Right renal pelvis (tissue), 4 donors: ENCODE measurements at regions not wholly inside any gene's neighbourhood (a gene's known extent, or its start where the extent isn't known, plus 50 kb on each side); places are given as distances from the start of the nearest gene placed in this dataset.

ENCODE experiments used
- DNase-seq, 4 donors: peaks; one replicate each; pipeline ENCODE4 v3.0.0-alpha.2; 2013; ENCODE audit warnings: low read depth in 4 of 4, low spot score in 3 of 4, missing footprints in 1 of 4

DNA sequence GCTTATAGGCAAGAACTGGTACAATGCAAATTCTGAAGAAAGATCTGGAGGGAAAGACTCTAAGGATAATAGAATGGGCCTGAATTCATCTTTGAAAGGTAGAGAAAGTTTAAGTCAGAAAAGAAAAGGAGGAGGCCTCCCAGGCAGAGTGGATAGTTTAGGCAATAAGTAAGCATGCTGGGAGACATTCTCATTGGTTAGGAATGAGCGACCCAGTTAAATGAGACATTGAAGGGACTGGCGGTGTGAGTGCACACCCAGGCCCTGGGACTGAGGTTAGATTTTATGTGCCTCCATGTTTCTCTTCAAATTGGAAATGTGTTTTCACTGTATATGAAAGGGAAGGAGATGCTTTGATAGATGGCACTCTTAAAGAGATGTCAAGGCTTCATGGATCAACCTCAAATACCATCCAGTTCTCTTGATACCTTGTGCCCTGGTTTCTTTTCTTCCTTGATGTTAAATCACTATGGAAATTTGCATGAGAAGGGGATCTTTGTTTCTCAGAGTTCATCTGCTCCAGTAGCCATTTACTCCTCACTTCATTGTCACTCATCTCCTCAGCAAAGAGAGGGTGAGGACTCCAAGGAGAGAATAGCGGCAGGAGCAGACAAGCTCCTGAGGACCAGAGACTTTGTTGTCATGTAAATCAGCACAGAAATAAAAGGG lies 584.2 kb upstream of the INTU start:
- no peak for DNase-seq

DNA sequence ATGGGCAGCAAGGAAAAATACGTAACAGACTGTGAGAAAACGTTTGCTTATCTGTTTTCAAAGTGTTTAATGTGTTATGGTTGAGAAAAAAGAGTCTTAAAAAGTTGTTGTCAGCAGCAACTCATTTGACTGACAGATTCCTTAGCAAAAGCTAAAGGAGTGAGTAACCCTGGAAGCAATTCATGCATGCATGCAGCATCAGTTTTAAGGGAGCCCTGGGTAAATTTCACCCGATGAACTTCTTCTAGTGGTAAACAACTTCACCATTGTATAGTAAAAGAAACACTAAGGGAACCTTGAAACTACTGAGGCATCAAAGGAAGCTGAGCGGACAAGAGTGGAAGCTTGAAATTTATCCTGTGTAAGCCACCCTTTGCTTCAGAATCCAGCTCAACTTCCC lies 583.2 kb upstream of the INTU start:
- DNase-seq: no peak

DNA sequence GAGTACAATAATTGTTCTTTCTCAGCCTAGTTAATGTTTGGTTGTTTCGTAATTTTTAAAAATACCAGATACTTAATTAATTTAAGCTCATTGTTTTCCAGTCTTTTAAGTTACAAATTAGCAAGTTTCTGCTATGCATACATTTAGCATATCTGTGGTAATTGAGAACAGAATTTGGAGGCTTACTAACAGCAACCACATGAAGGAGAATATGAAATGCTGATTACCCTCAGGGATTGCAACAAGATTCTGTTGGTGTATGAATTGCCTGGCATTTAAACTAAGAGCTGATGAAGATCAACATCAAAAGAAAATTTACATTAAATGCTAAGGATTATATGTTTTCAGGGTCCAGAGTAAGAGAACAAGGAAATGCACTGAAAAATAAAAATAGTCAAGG lies 580.0 kb upstream of the INTU start:
- no peak for DNase-seq

DNA sequence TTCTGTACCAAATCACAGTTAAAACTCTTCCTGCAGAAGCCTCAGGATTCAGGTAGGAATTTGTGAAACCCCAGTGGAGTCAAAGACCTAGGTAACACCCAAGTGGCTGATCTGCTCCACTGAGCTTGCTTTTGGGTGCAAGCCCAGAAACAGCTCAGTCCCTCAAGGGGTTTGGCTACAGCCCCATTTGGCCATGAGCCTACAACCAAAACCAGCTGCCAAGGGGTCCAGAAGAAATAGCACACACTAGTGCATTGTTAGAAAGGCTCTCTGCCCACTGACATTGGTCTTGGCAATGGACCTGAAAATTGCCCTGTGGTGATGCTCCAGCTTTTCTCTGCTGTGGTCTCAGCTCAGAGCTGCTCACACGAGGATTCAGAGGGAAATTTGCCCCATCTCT lies 577.4 kb upstream of the INTU start:
- no peak for DNase-seq

DNA sequence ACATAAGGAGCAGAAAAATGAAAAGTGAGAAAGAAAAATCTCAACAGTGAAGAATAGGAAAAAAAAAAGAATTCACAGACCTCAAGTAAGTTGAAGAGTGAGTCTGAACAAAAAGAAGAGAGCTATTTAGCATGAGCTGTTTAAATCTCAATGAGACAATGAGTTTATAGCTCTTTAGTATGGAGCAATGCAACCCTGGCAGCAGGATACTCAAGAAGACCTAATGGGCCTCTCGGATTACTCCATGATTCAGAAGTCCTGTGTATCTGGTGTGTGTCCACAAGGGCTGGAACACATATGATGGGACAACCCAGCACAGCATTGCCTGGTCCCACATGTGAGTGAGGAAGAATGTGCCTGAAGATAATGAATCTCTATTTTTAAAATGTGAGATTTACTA lies 563.1 kb upstream of the INTU start:
- no peak for DNase-seq

DNA sequence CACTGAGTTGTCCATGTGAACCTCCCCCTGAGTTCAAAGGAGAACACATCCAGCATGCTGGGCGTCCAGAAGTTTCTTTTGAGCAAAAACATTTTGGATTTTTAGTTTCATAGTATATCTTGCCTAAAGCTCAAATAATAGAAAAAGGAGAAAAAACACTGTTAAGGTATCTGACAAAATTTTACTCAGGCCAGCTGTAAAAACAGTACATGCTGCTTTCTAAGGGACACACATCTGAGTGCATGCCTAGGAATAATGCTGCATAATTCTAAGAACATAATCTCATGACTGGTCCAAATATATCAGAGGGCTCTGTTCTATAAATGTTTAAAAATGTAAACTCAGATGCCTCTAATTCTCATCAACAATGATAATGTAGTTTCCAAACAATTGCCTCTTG lies 561.3 kb upstream of the INTU start:
- no peak for DNase-seq

DNA sequence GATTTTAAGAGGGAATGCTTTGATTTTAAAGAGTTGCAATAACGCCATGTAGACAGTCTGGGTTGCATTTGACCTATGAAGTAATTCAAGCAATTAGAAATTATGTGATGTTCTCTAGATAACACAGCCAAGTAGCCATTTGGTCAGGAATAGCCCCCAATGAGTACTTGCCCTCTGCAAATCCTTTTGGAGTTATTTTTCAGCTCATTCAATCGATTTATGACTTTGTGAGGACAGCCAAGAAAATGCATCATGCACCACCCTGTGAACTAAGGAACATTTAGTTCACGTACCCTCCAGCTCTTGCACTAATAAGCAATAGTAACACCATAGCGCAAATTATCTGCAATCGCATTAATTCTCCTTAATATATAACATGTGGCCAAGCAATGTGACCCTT lies 552.6 kb upstream of the INTU start:
- DNase-seq: no peak

DNA sequence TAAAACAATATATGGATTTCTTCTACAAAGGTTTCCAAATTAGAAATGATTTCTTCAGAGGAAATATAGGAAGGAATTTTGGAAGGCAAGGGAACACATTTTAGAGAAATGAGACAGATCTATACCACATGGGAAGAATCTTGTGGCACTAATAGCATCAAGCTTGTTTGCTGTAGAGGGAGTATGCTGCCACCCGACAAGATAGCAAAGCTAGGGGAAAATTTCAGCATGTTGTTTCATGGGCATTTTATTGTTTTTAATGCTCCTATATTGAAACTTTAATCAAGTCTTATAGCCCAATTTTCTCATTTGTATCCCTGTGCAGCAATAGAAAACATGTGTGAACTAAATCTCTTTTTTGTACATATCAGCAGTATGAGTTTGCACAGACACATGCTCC lies 551.7 kb upstream of the INTU start:
- no peak for DNase-seq

DNA sequence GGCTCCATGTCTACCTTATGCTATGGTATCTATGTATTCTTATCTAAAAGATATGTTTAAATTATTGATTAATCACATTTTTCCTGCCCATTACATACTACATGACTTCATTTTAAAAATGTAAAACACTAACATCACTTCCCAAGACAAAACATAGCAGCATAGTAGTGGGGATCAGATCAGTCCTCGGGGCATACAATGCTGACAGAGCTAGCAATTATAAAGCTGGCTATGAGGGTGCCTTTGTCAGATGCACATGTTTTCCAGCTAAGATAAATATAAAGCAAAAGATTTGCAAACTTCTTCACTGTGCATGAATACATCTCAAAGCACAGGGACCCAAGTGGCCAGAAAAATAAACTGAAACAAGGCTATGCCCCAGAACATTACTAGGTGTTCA lies 549.8 kb upstream of the INTU start:
- no peak for DNase-seq

DNA sequence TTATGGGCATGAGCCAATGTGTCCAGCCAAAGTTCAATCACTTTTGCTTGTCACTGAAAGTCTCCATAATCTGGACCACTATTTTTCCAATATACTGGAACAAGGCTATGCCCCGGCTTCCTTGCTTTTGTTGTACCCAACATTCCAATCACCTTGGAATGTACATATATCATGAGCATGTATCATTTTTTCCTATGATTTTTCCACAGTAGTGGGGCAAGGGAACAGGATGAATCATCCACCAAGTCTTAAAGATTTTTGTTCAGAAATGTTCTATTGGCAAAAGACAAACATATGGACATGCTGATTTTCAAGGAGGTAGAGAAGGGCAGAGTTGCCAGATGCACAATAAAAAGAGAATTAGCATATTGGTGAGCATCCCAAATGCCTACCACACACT lies 548.1 kb upstream of the INTU start:
- no peak for DNase-seq

DNA sequence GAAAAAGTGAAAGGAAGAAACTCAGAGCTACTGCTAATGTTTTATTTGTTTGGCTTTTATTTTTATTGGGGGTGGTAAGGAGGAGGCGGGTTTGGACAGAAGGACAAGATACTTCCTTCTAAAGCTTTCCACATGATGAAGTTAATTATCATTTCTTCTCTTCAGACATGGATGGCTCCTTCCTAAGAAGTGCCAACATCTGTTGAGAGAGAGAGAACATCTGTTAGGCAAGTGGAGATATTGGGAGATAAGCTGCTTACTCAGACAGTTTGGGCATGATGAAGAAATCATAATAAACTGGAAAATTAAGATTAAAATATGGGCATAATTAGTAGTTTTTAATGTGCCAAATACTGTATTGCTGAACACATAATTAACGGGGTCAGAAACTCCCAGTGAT lies 535.7 kb upstream of the INTU start:
- DNase-seq: no peak

DNA sequence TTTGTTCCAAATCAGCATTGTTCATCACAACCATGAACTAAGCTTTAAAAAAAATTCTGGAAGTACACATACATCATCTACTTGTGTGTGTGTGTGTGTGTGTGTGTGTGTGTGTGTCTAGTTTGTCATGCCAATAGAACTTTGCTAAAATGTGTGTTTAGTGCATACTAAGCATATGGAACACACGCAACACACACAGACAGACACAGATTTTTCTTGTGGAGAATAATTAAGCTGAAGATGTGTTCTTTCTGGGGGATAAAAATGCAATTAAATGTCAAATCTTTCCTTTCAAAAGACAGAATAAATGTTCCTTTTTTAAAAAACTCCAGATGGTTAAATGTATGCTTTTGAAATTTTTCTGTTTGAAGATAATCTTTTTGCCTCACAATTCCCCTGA lies 530.4 kb upstream of the INTU start:
- no peak for DNase-seq

DNA sequence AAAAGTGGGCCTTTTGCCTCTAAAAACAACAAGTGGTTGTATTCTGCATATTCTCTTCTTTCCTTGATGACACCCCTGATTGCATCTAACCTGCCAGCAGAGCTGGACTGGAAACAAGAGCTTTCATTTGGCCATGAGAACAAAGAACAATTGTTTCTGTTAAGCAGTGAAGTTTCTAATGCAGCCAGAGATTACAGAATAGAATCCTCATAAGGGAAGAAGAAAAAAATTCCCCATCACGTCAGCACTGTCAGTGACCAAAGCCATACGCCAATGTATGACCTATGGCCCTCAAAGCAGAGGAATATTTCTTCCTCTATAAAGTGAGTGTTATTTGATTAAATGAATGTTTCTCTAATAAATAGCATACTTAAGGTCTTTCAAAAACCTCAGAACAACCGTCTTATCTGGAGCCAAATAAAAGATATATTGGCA lies 529.1 kb upstream of the INTU start:
- no peak for DNase-seq

DNA sequence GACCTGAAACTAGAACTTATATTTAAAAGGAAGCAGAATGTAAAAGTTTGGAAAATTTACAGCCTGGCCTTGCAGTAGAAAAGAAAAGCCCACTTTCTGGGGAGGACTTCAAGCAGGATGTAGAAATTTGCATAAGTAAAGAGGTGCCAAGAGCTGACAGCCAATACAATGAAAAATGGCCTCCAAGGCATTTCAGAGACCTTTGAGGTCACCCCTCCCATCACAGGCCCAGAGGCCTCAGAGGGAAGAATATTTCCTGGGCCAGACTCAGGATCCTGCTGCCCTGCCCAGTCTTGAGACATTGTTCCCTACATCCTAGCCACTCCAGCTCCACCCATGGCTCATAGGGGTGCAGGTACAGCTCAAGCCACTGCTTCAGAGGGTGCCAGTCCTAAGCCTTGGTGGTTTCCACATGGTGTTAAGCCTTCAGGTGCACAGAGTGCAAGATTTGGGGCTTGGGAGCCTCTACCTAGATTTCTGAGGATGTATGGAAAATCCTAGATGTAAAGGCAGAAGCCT lies 518.9 kb upstream of the INTU start:
- no peak for DNase-seq

DNA sequence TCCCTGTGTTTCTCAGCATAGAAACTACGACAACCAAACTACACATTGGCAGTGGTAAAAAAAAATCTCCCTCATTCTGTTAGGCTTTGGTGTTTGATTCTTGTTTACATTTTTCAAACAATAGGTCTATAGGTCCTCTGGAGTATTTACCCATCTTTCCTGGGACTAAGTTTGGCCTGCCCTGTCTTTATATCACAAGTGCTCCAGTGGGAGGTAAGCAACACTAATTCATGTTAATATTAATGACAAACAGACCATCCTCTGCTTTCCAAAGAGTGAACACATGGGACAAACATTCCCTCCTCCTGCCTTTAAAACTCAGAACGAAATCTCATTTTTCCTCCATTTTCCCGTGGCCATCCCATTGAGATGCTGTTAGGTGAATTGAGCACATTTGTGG lies 514.1 kb upstream of the INTU start:
- no peak for DNase-seq

DNA sequence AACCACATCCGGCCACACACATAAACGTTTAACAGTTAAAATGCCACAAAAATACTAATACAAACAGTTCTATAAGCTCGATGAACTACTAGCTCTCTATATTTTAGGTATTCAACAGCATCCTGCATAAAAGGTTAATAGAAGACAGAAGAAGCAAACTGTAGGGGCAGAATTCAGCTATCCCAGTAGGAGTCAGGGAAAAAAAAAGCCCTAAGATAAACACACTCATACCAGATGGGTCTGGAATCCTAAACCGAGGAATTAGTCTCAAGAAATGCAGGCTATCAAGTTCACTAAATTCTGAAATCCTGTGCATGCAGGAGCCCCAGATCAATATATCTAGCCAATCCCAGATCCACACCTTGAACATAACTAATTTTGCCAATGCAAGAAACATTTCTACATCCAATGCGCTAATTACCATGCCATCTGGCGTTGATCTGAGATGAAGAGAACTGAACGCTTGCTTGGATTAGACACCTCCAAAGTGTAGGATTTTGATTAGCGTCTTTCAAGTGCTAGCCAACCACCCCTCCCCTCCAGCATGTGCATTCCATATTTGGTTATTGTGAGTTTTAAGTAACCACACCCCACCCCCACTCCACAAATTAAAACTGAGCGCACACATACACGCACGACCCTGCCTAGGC lies 512.2 kb upstream of the INTU start:
- DNase-seq: no peak

DNA sequence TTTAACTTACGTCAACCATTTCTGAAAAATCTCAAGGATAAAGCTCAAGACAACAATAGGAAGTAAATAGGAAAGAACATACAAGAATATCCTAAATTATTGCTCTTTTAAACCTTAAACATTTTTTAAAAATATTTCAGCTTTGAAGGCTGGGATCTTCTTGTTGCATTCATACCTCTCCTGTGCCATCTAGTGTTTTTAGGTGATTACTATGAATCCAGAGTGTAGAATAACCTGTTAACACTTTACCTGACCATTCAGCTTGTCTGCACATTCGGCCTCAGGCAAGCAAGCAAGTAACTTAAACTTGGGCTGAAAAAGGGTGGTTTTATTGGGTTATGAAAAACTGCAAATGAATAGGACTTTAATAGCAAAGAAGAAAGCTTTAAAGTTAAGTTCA lies 507.8 kb upstream of the INTU start:
- no peak for DNase-seq

DNA sequence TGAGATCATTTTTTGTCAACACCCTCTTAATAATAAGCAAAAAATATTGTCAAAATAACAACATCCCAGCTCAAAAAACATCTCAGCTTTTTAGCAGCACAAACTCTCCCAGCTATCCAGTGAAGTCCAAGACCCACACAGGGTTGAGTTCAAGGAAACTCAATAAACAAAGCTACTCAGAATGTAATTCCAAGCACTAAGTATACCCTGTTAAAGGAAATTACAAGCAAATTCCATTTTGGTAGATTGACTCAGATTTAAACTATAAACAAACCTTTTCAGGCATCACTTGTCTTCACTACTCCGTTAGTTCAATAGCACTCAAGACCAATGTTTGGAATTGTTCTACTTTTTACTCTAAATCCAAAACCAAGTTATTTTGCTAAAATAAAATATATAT lies 506.0 kb upstream of the INTU start:
- no peak for DNase-seq

DNA sequence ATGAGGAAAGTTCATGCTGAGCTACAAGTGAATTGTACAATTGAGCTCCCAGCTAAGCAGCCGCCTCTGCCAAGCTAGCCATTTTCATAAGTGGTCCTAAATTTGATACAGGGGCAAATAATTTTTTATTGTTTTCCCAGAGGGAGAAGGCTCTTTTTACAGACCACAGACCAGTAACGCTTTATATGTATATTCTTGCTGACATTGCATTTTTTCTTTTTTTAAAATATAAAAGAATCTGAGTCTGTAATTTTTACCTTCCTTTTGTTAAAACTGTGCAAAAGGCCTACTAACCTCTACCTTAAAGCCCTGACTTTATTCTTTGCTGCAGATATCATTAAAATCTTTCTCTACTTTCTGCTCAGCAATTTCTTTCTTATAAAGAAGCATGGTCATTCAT lies 501.2 kb upstream of the INTU start:
- DNase-seq: no peak

DNA sequence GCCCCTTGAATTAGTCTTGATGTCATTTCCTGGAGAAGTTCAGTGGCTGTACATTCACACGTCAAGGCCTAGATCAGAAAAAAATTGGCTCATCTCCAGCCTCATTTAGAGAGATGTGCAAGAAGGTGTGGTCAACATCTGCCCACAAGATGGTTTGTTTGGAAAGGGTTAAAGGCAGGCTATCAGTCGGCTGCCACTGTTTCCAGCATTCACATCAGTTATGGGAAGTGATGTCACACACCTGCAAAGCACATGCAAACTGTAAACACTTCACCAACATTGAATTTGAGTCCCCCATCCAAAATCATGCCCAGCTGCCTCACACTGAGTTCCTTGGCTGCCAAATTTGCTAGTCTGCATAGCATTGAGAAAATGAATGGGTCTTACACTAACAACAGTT lies 498.3 kb upstream of the INTU start:
- no peak for DNase-seq

DNA sequence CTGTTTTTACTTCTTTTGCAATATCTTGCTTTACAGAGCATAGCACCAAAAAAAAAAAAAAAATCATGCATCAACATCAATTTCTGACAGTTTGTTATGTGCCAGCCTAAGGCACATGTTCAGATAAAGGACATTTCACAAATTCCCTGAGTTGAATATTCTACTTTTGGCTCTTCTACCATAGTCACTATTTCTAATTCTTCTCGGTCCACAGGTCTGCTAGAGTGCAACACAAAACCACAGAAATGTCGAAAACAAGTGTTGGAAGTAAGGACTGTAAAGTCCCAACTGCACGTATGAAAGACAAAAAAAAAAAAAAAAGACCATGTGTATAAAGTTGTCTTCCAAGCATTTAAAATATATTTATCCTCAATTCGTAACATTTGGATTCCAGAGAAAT lies 494.2 kb upstream of the INTU start:
- no peak for DNase-seq

DNA sequence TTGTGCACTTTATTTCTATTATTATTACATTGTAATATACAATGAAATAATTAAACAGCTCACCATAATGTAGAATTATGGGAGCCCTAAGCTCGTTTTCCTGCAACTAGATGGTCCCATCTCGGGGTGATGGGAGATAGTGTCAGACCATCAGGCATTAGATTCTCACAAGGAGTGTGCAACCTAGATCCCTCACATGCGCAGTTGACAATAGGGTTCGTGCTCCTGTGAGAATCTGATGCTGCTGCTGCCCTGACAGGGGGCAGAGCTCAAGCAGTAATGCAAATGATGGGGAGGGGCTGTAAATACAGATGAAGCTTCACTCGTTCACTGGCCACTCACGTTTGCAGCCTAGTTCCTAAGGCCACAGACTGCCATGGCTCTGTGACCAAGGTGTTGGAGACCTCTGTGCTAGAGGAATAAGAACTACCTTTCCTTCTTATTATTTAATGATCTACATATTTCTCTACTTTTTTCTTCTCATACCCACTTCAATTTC lies 492.9 kb upstream of the INTU start:
- DNase-seq: no peak
